Uterus (tissue), 3 donors: ENCODE measurements at regions not wholly inside any gene's neighbourhood (a gene's known extent, or its start where the extent isn't known, plus 50 kb on each side); places are given as distances from the start of the nearest gene placed in this dataset.

ENCODE experiments used
- DNase-seq, 2 donors: peaks; one replicate each; pipeline ENCODE4 v3.0.0-alpha.2; 2019 to 2020
- H3K27ac ChIP-seq, 2 donors: fragments of 200-600 bp; sonication (generic); 1 replicate in 1 of 2; 2 replicates in 1 of 2; pipeline ENCODE4 v1.5.1; 2016 to 2018
- H3K27me3 ChIP-seq, 2 donors: fragments of 200-600 bp; sonication (generic); one replicate each; pipeline ENCODE4 v1.5.1; 2018 to 2019; ENCODE audit warnings: control low read depth in 1 of 2
- H3K36me3 ChIP-seq, 2 donors: fragments of 200-600 bp; sonication (generic); one replicate each; pipeline ENCODE4 v1.5.1; 2019; ENCODE audit warnings: control low read depth in 1 of 2
- H3K4me1 ChIP-seq, 2 donors: fragments of 200-600 bp; sonication (generic); one replicate each; pipeline ENCODE4 v1.5.1; 2018 to 2019; ENCODE audit warnings: control low read depth in 1 of 2
- H3K4me3 ChIP-seq, 2 donors: fragments of 200-600 bp; sonication (generic); 1 replicate in 1 of 2; 2 replicates in 1 of 2; pipeline ENCODE4 v1.5.1; 2018 to 2019; ENCODE audit warnings: mild to moderate bottlenecking in 1 of 2
- H3K9me3 ChIP-seq, 2 donors: fragments of 200-600 bp; sonication (generic); one replicate each; pipeline ENCODE4 v1.5.1; 2019; ENCODE audit warnings: control low read depth in 1 of 2
- POLR2A ChIP-seq, 2 donors: fragments of 450-650 bp; IDR thresholded peaks; one replicate each; pipeline ENCODE4 v1.6.1; 2016; ENCODE audit warnings: antibody characterized with exemption in 2 of 2, mild to moderate bottlenecking in 1 of 2, moderate library complexity in 1 of 2
- intact Hi-C: fragments of 100-400 bp; cut with DNase I; formaldehyde crosslinking; loops from one replicate; pipeline ENCODE4 v1.15.1; 2023; ENCODE audit warnings: low total_unique reads
- TF ChIP-seq, protein P1 (sequence below), 4 experiments: fragments of 200-600 bp in 2 of 4; fragments of 450-650 bp in 2 of 4; sonication (generic) in 2 of 4; IDR thresholded peaks; one replicate each; pipeline ENCODE4 v1.5.1; 2016 to 2019; ENCODE audit warnings: antibody characterized with exemption in 4 of 4, mild to moderate bottlenecking in 2 of 4, moderate library complexity in 1 of 4
- donor health status: DM: yes; HTN: yes; CAD: no.

- no peak for TF ChIP-seq POLR2A (IDR thresholded peaks at IDR 0.05)
- TF ChIP-seq, protein P1, sequence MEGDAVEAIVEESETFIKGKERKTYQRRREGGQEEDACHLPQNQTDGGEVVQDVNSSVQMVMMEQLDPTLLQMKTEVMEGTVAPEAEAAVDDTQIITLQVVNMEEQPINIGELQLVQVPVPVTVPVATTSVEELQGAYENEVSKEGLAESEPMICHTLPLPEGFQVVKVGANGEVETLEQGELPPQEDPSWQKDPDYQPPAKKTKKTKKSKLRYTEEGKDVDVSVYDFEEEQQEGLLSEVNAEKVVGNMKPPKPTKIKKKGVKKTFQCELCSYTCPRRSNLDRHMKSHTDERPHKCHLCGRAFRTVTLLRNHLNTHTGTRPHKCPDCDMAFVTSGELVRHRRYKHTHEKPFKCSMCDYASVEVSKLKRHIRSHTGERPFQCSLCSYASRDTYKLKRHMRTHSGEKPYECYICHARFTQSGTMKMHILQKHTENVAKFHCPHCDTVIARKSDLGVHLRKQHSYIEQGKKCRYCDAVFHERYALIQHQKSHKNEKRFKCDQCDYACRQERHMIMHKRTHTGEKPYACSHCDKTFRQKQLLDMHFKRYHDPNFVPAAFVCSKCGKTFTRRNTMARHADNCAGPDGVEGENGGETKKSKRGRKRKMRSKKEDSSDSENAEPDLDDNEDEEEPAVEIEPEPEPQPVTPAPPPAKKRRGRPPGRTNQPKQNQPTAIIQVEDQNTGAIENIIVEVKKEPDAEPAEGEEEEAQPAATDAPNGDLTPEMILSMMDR (IDR thresholded peaks at IDR 0.05) = no peak
- no peaks in the 10 kb centered on the region for H3K9me3 ChIP-seq
- H3K27ac ChIP-seq = no peak overlapping the region
- no peaks in the 10 kb centered on the region for H3K4me1 ChIP-seq
- H3K36me3 ChIP-seq = no peaks in the 10 kb centered on the region
- no peak for DNase-seq
- no peak overlapping the region for H3K4me3 ChIP-seq
- intact Hi-C loops = no loop called here
- H3K27me3 ChIP-seq = no peaks in the 10 kb centered on the region
Measured at GRCh38 chr5:27328480-27328879, 290.1 kb upstream of the CDH9 start.

- TF ChIP-seq POLR2A (IDR thresholded peaks at IDR 0.05) = no peak
- TF ChIP-seq, protein P1 (IDR thresholded peaks at IDR 0.05) = no peak
- intact Hi-C loops = no loop called here
Measured at GRCh38 chr5:27325513-27325912, 287.1 kb upstream of the CDH9 start.

GRCh38 chr5:27318701-27319100, 280.3 kb upstream of the CDH9 start:
- no peaks in the 10 kb centered on the region for H3K9me3 ChIP-seq
- H3K4me3 ChIP-seq = no peak overlapping the region
- intact Hi-C loops = no loop called here

More at GRCh38 chr5:27325513-27325912, 287.1 kb upstream of the CDH9 start:
- no peak for DNase-seq
- no peaks in the 10 kb centered on the region for H3K4me1 ChIP-seq
- H3K9me3 ChIP-seq = no peaks in the 10 kb centered on the region
- H3K4me3 ChIP-seq = no peak overlapping the region
- H3K27ac ChIP-seq = no peak overlapping the region
- H3K36me3 ChIP-seq = no peaks in the 10 kb centered on the region
- H3K27me3 ChIP-seq = no peaks in the 10 kb centered on the region

GRCh38 chr5:27316271-27316650, 277.9 kb upstream of the CDH9 start:
- Histone ChIP-seq H3K27me3 (no peaks in the 10 kb centered on the region), H3K4me3 (no peak overlapping the region), H3K36me3 (no peaks in the 10 kb centered on the region), H3K27ac (no peak overlapping the region), H3K9me3 (no peaks in the 10 kb centered on the region), H3K4me1 (no peaks in the 10 kb centered on the region)
- no peak for DNase-seq
- TF ChIP-seq POLR2A (IDR thresholded peaks at IDR 0.05) = no peak
- TF ChIP-seq, protein P1 (IDR thresholded peaks at IDR 0.05) = no peak
- intact Hi-C loops = no loop called here

More at GRCh38 chr5:27318701-27319100, 280.3 kb upstream of the CDH9 start:
- H3K4me1 ChIP-seq = no peaks in the 10 kb centered on the region
- no peaks in the 10 kb centered on the region for H3K36me3 ChIP-seq
- no peaks in the 10 kb centered on the region for H3K27me3 ChIP-seq
- no peak for DNase-seq
- H3K27ac ChIP-seq = no peak overlapping the region
- TF ChIP-seq, protein P1 (IDR thresholded peaks at IDR 0.05) = no peak
- no peak for TF ChIP-seq POLR2A (IDR thresholded peaks at IDR 0.05)

- DNase-seq = no peak
- Histone ChIP-seq H3K27me3 (no peaks in the 10 kb centered on the region), H3K27ac (no peak overlapping the region), H3K4me1 (no peaks in the 10 kb centered on the region), H3K36me3 (no peaks in the 10 kb centered on the region), H3K4me3 (no peak overlapping the region), H3K9me3 (no peaks in the 10 kb centered on the region)
- TF ChIP-seq POLR2A (IDR thresholded peaks at IDR 0.05) = no peak
- TF ChIP-seq, protein P1 (IDR thresholded peaks at IDR 0.05) = no peak
- intact Hi-C loops = no loop called here
Measured at GRCh38 chr5:27315363-27316270, 277.2 kb upstream of the CDH9 start.
